Uterus (tissue), 3 donors: ENCODE measurements at regions not wholly inside any gene's neighbourhood (a gene's known extent, or its start where the extent isn't known, plus 50 kb on each side); places are given as distances from the start of the nearest gene placed in this dataset.

ENCODE experiments used
- DNase-seq, 2 donors: peaks; one replicate each; pipeline ENCODE4 v3.0.0-alpha.2; 2019 to 2020
- H3K27ac ChIP-seq, 2 donors: fragments of 200-600 bp; sonication (generic); 1 replicate in 1 of 2; 2 replicates in 1 of 2; pipeline ENCODE4 v1.5.1; 2016 to 2018
- H3K27me3 ChIP-seq, 2 donors: fragments of 200-600 bp; sonication (generic); one replicate each; pipeline ENCODE4 v1.5.1; 2018 to 2019; ENCODE audit warnings: control low read depth in 1 of 2
- H3K36me3 ChIP-seq, 2 donors: fragments of 200-600 bp; sonication (generic); one replicate each; pipeline ENCODE4 v1.5.1; 2019; ENCODE audit warnings: control low read depth in 1 of 2
- H3K4me1 ChIP-seq, 2 donors: fragments of 200-600 bp; sonication (generic); one replicate each; pipeline ENCODE4 v1.5.1; 2018 to 2019; ENCODE audit warnings: control low read depth in 1 of 2
- H3K4me3 ChIP-seq, 2 donors: fragments of 200-600 bp; sonication (generic); 1 replicate in 1 of 2; 2 replicates in 1 of 2; pipeline ENCODE4 v1.5.1; 2018 to 2019; ENCODE audit warnings: mild to moderate bottlenecking in 1 of 2
- H3K9me3 ChIP-seq, 2 donors: fragments of 200-600 bp; sonication (generic); one replicate each; pipeline ENCODE4 v1.5.1; 2019; ENCODE audit warnings: control low read depth in 1 of 2
- POLR2A ChIP-seq, 2 donors: fragments of 450-650 bp; IDR thresholded peaks; one replicate each; pipeline ENCODE4 v1.6.1; 2016; ENCODE audit warnings: antibody characterized with exemption in 2 of 2, mild to moderate bottlenecking in 1 of 2, moderate library complexity in 1 of 2
- intact Hi-C: fragments of 100-400 bp; cut with DNase I; formaldehyde crosslinking; loops from one replicate; pipeline ENCODE4 v1.15.1; 2023; ENCODE audit warnings: low total_unique reads
- TF ChIP-seq, protein P1 (sequence below), 4 experiments: fragments of 200-600 bp in 2 of 4; fragments of 450-650 bp in 2 of 4; sonication (generic) in 2 of 4; IDR thresholded peaks; one replicate each; pipeline ENCODE4 v1.5.1; 2016 to 2019; ENCODE audit warnings: antibody characterized with exemption in 4 of 4, mild to moderate bottlenecking in 2 of 4, moderate library complexity in 1 of 4
- donor health status: DM: yes; HTN: yes; CAD: no.

DNA sequence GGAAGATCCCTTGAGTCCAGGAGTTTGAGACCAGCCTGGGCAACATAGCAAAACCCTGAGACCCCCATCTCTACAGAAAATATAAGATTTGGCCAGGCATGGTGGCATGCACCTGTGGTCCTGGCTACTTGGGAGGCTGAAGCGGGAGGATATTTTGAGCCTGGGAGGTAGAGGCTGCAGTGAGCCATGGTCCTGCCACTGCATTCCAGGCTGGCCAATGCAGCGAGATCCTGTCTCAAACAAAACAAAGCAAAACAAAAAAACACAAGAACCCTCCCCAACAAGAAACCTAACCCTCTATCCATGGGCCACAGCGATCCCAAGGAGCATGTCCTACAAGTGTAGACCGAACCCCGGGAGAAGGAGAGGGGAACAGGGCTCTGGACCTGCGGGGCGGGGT, 133.3 kb downstream of the MGAT5B start:
- no peak for TF ChIP-seq POLR2A (IDR thresholded peaks at IDR 0.05)
- TF ChIP-seq, protein P1, sequence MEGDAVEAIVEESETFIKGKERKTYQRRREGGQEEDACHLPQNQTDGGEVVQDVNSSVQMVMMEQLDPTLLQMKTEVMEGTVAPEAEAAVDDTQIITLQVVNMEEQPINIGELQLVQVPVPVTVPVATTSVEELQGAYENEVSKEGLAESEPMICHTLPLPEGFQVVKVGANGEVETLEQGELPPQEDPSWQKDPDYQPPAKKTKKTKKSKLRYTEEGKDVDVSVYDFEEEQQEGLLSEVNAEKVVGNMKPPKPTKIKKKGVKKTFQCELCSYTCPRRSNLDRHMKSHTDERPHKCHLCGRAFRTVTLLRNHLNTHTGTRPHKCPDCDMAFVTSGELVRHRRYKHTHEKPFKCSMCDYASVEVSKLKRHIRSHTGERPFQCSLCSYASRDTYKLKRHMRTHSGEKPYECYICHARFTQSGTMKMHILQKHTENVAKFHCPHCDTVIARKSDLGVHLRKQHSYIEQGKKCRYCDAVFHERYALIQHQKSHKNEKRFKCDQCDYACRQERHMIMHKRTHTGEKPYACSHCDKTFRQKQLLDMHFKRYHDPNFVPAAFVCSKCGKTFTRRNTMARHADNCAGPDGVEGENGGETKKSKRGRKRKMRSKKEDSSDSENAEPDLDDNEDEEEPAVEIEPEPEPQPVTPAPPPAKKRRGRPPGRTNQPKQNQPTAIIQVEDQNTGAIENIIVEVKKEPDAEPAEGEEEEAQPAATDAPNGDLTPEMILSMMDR (IDR thresholded peaks at IDR 0.05), result no peak

DNA sequence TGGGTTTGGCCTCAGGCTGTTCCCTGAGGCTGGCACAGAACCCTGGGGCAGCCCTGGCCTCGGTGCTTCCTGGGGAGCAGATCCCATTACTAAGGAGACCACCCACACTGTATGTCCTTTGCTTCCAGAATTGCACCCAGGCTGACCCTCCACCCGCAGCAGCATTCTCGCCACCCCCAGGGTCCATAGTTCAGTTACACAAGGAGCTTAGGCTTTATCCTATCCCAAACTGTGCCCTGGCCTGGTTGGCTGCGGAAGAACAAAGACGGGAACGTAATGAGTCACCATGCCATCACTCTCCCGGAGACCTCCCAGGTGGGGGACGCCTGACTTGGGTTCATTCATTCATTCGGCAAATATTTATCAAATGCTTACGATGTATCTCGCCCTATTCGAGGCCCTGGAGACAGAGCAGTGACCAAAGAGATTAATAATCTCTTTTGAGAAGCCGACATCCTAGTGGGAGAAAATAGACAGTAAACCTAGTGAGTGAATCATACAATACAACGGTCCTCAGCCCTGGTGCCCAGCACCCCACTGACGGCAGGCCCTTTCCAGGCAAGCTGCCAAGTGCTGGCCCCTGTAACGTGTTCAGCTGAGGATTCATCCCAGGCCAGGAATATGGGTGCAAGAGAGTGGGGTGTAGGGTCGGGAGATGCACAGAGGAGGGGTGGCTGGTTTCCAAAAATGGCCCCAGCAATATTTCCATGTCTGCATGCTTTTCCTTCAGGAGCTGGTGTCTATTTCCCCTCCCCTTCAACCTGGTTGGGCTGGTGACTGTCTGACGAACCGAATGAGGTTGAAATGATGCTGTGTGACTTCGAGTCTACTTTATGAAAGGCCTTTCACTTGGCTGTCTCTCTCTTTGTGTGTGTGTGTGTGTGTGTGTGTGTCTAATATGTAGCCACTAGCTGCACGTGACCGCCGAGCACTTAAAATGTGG, 134.2 kb downstream of the MGAT5B start:
- Histone ChIP-seq H3K36me3 (no peaks in the 10 kb centered on the region), H3K27me3 (no peaks in the 10 kb centered on the region), H3K4me3 (no peak overlapping the region), H3K27ac (no peak overlapping the region), H3K9me3 (no peaks in the 10 kb centered on the region), H3K4me1 (no peaks in the 10 kb centered on the region)
- TF ChIP-seq, protein P1 (IDR thresholded peaks at IDR 0.05), result no peak
- TF ChIP-seq POLR2A (IDR thresholded peaks at IDR 0.05), result no peak
- intact Hi-C loops, result no loop called here
- no peak for DNase-seq

More for the DNA sequence above, 133.3 kb downstream of the MGAT5B start:
- Histone ChIP-seq H3K9me3 (no peaks in the 10 kb centered on the region), H3K4me1 (no peaks in the 10 kb centered on the region), H3K36me3 (no peaks in the 10 kb centered on the region), H3K4me3 (no peak overlapping the region), H3K27ac (no peak overlapping the region), H3K27me3 (no peaks in the 10 kb centered on the region)
- DNase-seq, result no peak
- intact Hi-C loops, result no loop called here

DNA sequence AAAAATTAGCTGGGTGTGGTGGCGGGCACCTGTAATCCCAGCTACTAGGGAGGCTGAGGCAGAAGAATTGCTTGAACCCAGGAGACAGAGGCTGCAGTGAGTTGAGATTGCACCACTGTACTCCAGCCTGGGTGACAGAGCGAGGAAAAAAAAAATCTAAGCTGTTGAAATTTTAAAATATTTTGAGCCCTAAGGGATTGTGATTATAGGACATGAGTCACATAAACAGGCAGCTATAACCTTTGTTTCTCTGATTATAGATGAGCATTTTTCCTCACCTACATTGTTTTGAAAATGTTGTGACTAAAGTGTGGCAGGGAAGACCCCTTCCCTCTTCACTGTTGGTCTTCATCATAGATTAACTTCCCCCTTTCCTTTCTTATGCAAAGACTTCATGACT, 135.5 kb downstream of the MGAT5B start:
- H3K4me3 ChIP-seq, result no peak overlapping the region
- DNase-seq, result no peak
- H3K27me3 ChIP-seq, result no peaks in the 10 kb centered on the region
- no peaks in the 10 kb centered on the region for H3K36me3 ChIP-seq
- H3K9me3 ChIP-seq, result no peaks in the 10 kb centered on the region
- no peak overlapping the region for H3K27ac ChIP-seq
- no peaks in the 10 kb centered on the region for H3K4me1 ChIP-seq
- intact Hi-C loops, result no loop called here
- TF ChIP-seq, protein P1 (IDR thresholded peaks at IDR 0.05), result no peak
- TF ChIP-seq POLR2A (IDR thresholded peaks at IDR 0.05), result no peak

DNA sequence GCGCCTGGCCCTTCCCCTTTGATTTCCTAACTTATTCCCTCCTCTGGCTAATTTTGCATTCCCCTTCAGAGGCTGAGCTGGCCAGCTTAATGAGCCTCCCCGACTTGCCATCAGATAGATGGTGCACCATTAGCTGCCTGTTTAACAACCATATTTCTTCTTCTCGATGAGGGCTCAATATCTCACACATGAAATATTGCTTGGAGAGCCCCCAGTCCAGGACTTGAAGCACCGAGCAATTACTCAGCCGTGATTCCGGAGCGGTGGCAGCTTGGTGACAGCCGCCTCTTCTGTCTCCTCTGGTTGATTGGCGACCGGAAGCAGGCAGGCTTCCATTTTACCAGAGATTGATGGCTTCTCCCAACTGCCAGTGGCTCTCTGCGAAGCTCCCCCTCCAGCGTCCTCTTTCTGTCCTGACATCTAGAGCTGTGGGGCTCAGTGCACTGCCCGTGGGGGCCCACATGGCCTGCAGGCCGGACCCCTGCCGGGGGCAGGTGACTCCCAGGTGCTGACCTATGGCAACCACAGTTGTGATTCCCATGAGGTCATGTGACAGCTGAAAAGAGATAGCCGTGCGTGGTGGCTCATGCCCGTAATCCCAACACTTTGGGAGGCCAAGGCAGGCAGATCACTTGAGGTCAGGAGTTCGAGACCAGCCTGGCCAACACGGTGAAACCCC, 133.7 kb upstream of the SEC14L1 start:
- intact Hi-C loops, result no loop called here
- no peak for DNase-seq
- Histone ChIP-seq H3K9me3 (peaks cover 0 to 3% of the 10 kb centered on the region in 2 donors), H3K27me3 (no peaks in the 10 kb centered on the region), H3K4me1 (no peaks in the 10 kb centered on the region), H3K4me3 (no peak overlapping the region), H3K36me3 (no peaks in the 10 kb centered on the region), H3K27ac (no peak overlapping the region)
- no peak for TF ChIP-seq POLR2A (IDR thresholded peaks at IDR 0.05)

DNA sequence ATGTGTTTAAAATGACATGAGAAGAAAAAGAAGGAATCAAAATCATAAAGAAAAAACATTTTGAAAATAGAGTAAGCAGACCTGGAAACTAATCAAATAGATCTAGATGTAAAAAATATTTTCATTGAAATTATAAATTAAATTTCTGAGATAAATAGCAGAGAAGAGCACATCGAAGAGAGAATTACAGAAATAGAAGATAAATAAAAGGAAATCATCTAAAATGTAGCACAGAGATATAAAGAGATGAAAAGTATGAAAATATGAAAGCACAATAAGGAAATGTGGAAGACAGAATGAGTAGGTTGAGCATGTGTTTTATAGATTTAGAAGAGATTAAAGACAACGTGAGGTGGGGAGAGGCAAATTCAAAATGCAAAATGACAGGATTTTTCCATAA, 130.9 kb upstream of the SEC14L1 start:
- no peak for TF ChIP-seq POLR2A (IDR thresholded peaks at IDR 0.05)
- TF ChIP-seq, protein P1 (IDR thresholded peaks at IDR 0.05), result no peak
- DNase-seq, result no peak
- H3K4me3 ChIP-seq, result no peak overlapping the region
- no peaks in the 10 kb centered on the region for H3K36me3 ChIP-seq
- no peak overlapping the region for H3K27ac ChIP-seq
- H3K4me1 ChIP-seq, result no peaks in the 10 kb centered on the region
- no peaks in the 10 kb centered on the region for H3K27me3 ChIP-seq
- H3K9me3 ChIP-seq, result peaks cover 0 to 3% of the 10 kb centered on the region in 2 donors
- intact Hi-C loops, result no loop called here
